ENCODE measurements at regions not wholly inside any gene's neighbourhood (a gene's known extent, or its start where the extent isn't known, plus 50 kb on each side); places are given as distances from the start of the nearest gene placed in this dataset.

DNA sequence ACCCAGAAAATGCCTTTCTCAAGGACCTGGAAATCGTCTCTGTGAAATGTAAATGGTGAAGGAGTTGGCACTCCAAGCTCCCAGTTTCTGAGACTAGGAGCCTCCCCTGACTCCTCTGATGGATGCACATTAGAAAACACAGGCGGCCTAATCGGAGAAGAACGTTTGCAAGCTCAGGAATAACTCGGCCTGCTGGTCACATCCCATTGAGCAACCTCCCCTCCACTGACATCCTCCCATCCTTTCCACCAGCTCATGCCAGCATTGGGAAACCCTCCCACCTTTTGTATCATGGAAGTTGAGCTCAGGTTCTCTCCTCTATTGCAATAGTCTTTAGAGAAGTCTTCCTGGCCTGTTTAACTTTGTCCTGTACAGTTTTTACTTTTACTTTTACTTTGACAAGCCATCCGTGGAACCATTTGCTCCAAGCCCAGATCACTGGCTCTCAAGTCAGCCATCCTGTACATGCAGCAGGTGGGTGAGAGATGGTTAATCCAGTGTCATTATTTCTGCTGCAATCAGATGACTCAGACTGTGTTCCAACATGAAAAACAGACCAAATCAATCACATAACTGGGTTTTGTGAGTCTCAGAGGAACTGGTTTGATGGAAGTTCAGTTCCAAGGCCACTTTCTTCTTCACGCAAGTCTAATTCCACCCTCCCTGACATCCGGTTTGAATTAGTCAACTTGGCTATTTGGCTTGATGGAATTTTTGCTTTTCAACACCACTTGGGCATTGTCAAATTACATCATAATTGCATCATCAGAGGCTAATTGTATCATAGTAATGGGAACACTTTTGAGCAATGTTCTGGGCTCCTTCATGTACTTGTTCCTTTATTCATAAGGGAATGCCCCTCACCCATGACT, 619.4 kb upstream of the CDH4 start:
- H3K36me3 ChIP-seq (replicated peaks; ENCODE audit: insufficient read depth, low read length) = no peaks in the 10 kb centered on the region
- H4K20me1 ChIP-seq (ENCODE audit: insufficient read depth, low read length) = no peaks in the 10 kb centered on the region
- no peak overlapping the region for H3K27ac ChIP-seq (ENCODE audit: low read length)
- no peaks in the 10 kb centered on the region for H3K9me2 ChIP-seq (replicated peaks; ENCODE audit: insufficient read depth, low read length)
- peak; percentile 11 for DNase-seq
- no peak overlapping the region for H3K9ac ChIP-seq (ENCODE audit: low read length)
- no peaks in the 10 kb centered on the region for H3K4me1 ChIP-seq (ENCODE audit: low read length)
- no peaks in the 10 kb centered on the region for H3F3A ChIP-seq (ENCODE audit: insufficient read depth, low read length)
- no peaks in the 10 kb centered on the region for H3K79me2 ChIP-seq (ENCODE audit: low read length)
- TF ChIP-seq EZH2 (optimal IDR thresholded peaks at IDR 0.05; ENCODE audit: low read depth, low read length) = no peak
- no peak for TF ChIP-seq EZH2phosphoT487 (IDR thresholded peaks at IDR 0.05; ENCODE audit: low read length)
- no peak for TF ChIP-seq CTCF (IDR thresholded peaks at IDR 0.05; ENCODE audit: low read length)
- H3K4me3 ChIP-seq (ENCODE audit: low read length) = no peak overlapping the region; the same call in 1 of the 2 replicates
- no peaks in the 10 kb centered on the region for H3K27me3 ChIP-seq (replicated peaks; ENCODE audit: insufficient read depth, low read length)
- peak overlapping the region; percentile 16; the same call in 1 of the 2 replicates for H3K4me2 ChIP-seq (ENCODE audit: low read depth, low read length)
- H3K9me3 ChIP-seq (replicated peaks; ENCODE audit: insufficient read depth, low read length) = no peaks in the 10 kb centered on the region
- peak overlapping the region; percentile 43 for H2AFZ ChIP-seq (ENCODE audit: low read length)

DNA sequence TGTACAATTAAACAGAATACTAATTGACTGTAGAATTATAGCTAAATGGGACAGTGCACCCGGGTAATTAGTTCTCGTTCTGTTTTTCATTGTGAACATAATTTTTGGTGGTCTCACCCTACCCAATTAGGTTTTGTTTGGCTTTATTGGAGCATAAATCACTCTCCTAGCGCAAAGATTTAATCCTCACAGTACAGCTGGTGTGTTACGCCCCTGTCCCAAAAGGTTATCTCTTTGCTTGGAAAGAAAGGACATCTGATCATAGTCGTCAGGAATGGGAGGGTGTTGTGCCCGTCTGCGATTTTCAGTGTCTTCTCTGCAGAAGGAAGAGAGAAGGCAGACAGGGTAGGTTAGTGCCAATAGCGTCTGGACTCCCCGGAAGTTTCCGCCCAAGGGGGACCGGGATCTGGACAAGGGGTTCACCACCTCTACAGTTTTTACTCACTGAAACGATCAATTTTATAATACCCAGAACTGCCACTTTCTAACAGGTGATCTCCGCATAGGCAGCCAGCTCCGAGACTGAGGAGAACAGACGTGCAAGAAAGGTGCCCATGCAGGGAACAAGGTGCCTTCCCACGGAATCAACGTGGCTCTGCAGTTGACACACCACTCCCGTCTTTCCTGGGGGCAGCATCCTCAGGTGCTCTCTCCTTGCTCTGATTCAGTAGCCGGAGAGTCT, 617.4 kb upstream of the CDH4 start:
- Histone ChIP-seq H3K4me3 (ENCODE audit: low read length) (no peak overlapping the region), H3K27ac (ENCODE audit: low read length) (no peak overlapping the region), H3K4me1 (ENCODE audit: low read length) (no peaks in the 10 kb centered on the region), H3K9ac (ENCODE audit: low read length) (no peak overlapping the region), H3K79me2 (ENCODE audit: low read length) (no peaks in the 10 kb centered on the region), H3F3A (ENCODE audit: insufficient read depth, low read length) (no peaks in the 10 kb centered on the region), H3K36me3 (replicated peaks; ENCODE audit: insufficient read depth, low read length) (no peaks in the 10 kb centered on the region), H3K9me2 (replicated peaks; ENCODE audit: insufficient read depth, low read length) (no peaks in the 10 kb centered on the region), H2AFZ (ENCODE audit: low read length) (no peak overlapping the region), H3K9me3 (replicated peaks; ENCODE audit: insufficient read depth, low read length) (no peaks in the 10 kb centered on the region), H4K20me1 (ENCODE audit: insufficient read depth, low read length) (no peaks in the 10 kb centered on the region), H3K27me3 (replicated peaks; ENCODE audit: insufficient read depth, low read length) (no peaks in the 10 kb centered on the region), H3K4me2 (ENCODE audit: low read depth, low read length) (no peak overlapping the region)
- no peak for DNase-seq
- TF ChIP-seq EZH2phosphoT487 (IDR thresholded peaks at IDR 0.05; ENCODE audit: low read length) (no peak), CTCF (IDR thresholded peaks at IDR 0.05; ENCODE audit: low read length) (no peak), EZH2 (optimal IDR thresholded peaks at IDR 0.05; ENCODE audit: low read depth, low read length) (no peak)

DNA sequence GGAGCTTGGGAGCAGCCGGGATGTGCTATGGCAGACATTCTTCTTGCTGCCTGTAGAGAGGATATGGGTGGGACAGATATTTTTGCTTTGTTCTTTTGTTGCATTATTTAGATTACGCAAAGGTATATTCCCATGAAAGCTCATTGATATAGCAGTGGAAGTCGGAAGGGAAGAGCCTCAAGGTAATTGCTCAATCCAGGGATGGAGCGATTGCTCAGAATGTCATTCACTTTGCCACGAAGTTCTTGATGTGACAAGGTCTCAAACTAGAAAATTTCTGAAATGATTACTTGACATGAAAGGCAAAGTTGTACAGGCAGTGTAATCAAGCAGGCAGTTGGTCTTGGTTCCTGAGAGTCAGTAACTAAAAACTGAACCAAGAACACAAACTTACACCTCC, 615.6 kb upstream of the CDH4 start:
- Histone ChIP-seq H3K9ac (ENCODE audit: low read length) (no peak overlapping the region), H3K9me3 (replicated peaks; ENCODE audit: insufficient read depth, low read length) (no peaks in the 10 kb centered on the region), H3K27ac (ENCODE audit: low read length) (no peak overlapping the region)

More for the DNA sequence above, 615.6 kb upstream of the CDH4 start:
- Histone ChIP-seq H3K36me3 (replicated peaks; ENCODE audit: insufficient read depth, low read length) (no peaks in the 10 kb centered on the region), H4K20me1 (ENCODE audit: insufficient read depth, low read length) (no peaks in the 10 kb centered on the region), H3K4me1 (ENCODE audit: low read length) (no peaks in the 10 kb centered on the region), H3K4me3 (ENCODE audit: low read length) (no peak overlapping the region), H3K79me2 (ENCODE audit: low read length) (no peaks in the 10 kb centered on the region), H3K9me2 (replicated peaks; ENCODE audit: insufficient read depth, low read length) (no peaks in the 10 kb centered on the region), H2AFZ (ENCODE audit: low read length) (no peak overlapping the region), H3K27me3 (replicated peaks; ENCODE audit: insufficient read depth, low read length) (no peaks in the 10 kb centered on the region), H3F3A (ENCODE audit: insufficient read depth, low read length) (no peaks in the 10 kb centered on the region), H3K4me2 (ENCODE audit: low read depth, low read length) (no peak overlapping the region)
- no peak for DNase-seq
- TF ChIP-seq CTCF (IDR thresholded peaks at IDR 0.05; ENCODE audit: low read length) (no peak), EZH2phosphoT487 (IDR thresholded peaks at IDR 0.05; ENCODE audit: low read length) (no peak), EZH2 (optimal IDR thresholded peaks at IDR 0.05; ENCODE audit: low read depth, low read length) (no peak)
